ENCODE measurements at regions not wholly inside any gene's neighbourhood (a gene's known extent, or its start where the extent isn't known, plus 50 kb on each side); places are given as distances from the start of the nearest gene placed in this dataset.

- no peak overlapping the region for H3K27ac ChIP-seq
- DNase-seq = no peak
- no peaks in the 10 kb centered on the region for H3K27me3 ChIP-seq (ENCODE audit: low read depth)
- intact Hi-C loops (cut with DNase I) = no loop called here
- no peak for ATAC-seq
- H3K4me3 ChIP-seq = no peak overlapping the region
- H3K36me3 ChIP-seq = no peaks in the 10 kb centered on the region
- H3K4me1 ChIP-seq = no peaks in the 10 kb centered on the region
- TF ChIP-seq, protein P1, sequence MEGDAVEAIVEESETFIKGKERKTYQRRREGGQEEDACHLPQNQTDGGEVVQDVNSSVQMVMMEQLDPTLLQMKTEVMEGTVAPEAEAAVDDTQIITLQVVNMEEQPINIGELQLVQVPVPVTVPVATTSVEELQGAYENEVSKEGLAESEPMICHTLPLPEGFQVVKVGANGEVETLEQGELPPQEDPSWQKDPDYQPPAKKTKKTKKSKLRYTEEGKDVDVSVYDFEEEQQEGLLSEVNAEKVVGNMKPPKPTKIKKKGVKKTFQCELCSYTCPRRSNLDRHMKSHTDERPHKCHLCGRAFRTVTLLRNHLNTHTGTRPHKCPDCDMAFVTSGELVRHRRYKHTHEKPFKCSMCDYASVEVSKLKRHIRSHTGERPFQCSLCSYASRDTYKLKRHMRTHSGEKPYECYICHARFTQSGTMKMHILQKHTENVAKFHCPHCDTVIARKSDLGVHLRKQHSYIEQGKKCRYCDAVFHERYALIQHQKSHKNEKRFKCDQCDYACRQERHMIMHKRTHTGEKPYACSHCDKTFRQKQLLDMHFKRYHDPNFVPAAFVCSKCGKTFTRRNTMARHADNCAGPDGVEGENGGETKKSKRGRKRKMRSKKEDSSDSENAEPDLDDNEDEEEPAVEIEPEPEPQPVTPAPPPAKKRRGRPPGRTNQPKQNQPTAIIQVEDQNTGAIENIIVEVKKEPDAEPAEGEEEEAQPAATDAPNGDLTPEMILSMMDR (IDR thresholded peaks at IDR 0.05) = no peak
- H3K9me3 ChIP-seq = no peaks in the 10 kb centered on the region
Measured at GRCh38 chr7:136489808-136490207, 378.6 kb upstream of the CHRM2 start.

GRCh38 chr7:136480901-136481300 is 387.6 kb upstream of the CHRM2 start:
- Histone ChIP-seq H3K4me3 (no peak overlapping the region), H3K4me1 (no peaks in the 10 kb centered on the region), H3K9me3 (no peaks in the 10 kb centered on the region), H3K36me3 (no peaks in the 10 kb centered on the region), H3K27ac (no peak overlapping the region), H3K27me3 (ENCODE audit: low read depth) (no peaks in the 10 kb centered on the region)
- DNase-seq (no peak), ATAC-seq (no peak)
- intact Hi-C loops (cut with DNase I) = no loop called here
- TF ChIP-seq, protein P1 (IDR thresholded peaks at IDR 0.05) = no peak

DNA sequence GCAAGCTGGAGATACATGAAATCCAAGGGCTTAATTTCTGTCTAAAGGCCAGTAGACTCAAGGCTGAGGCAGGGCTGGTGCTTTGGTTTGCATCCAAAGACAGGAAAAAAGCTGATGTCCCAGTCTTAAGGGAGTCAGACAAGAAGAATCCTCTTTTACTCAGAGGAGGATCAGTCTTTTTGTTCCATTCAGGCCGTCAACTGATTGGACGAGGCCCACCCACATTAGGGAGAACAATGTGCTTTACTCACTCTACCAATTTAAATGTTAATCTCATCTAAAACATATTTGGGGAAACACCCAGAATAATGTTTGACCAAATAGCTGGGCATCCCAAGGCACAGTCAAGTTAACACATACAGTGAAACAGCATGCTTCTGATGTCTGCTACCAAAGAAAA is 388.5 kb upstream of the CHRM2 start:
- Histone ChIP-seq H3K36me3 (no peaks in the 10 kb centered on the region), H3K4me3 (no peak overlapping the region), H3K27ac (no peak overlapping the region), H3K4me1 (no peaks in the 10 kb centered on the region), H3K9me3 (no peaks in the 10 kb centered on the region), H3K27me3 (ENCODE audit: low read depth) (no peaks in the 10 kb centered on the region)
- intact Hi-C loops (cut with DNase I) = no loop called here
- TF ChIP-seq, protein P1 (IDR thresholded peaks at IDR 0.05) = no peak
- ATAC-seq (no peak), DNase-seq (no peak)

DNA sequence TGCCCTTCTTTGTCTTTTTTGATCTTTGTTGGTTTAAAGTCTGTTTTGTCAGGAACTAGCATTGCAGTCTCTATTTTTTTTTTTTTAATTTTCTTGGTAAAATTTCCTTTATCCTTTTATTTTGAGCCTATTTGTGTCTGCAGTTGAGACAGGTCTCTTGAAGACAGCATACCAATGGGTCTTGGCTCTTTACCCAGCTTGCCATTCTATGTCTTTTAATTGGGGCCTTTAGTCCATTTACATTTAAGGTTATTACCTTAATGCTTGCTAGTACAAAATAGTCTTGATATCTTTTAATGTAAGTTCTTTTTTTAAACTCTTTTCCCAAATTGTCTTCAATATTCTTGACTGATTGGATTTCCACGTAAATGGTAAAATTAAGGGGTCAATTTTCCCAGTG is 398.3 kb upstream of the CHRM2 start:
- DNase-seq = no peak
- Histone ChIP-seq H3K4me3 (no peak overlapping the region), H3K27me3 (ENCODE audit: low read depth) (no peaks in the 10 kb centered on the region), H3K9me3 (peaks cover 24% of the 10 kb centered on the region), H3K4me1 (no peaks in the 10 kb centered on the region), H3K36me3 (no peaks in the 10 kb centered on the region), H3K27ac (no peak overlapping the region)
- no peak for ATAC-seq
- intact Hi-C loops (cut with DNase I) = no loop called here
- TF ChIP-seq, protein P1 (IDR thresholded peaks at IDR 0.05) = no peak

- H3K4me1 ChIP-seq = no peaks in the 10 kb centered on the region
- TF ChIP-seq, protein P1 (IDR thresholded peaks at IDR 0.05) = no peak
- H3K36me3 ChIP-seq = no peaks in the 10 kb centered on the region
- intact Hi-C loops (cut with DNase I) = no loop called here
- H3K4me3 ChIP-seq = no peak overlapping the region
- no peaks in the 10 kb centered on the region for H3K27me3 ChIP-seq (ENCODE audit: low read depth)
- H3K27ac ChIP-seq = no peak overlapping the region
- ATAC-seq (no peak), DNase-seq (no peak)
- no peaks in the 10 kb centered on the region for H3K9me3 ChIP-seq
Measured at GRCh38 chr7:136452949-136453348, 415.5 kb upstream of the CHRM2 start.

- TF ChIP-seq, protein P1 (IDR thresholded peaks at IDR 0.05) = no peak
- DNase-seq = no peak
- Histone ChIP-seq H3K27ac (no peak overlapping the region), H3K27me3 (ENCODE audit: low read depth) (no peaks in the 10 kb centered on the region), H3K9me3 (no peaks in the 10 kb centered on the region), H3K4me1 (no peaks in the 10 kb centered on the region), H3K36me3 (no peaks in the 10 kb centered on the region), H3K4me3 (no peak overlapping the region)
- ATAC-seq = no peak
- intact Hi-C loops (cut with DNase I) = no loop called here
Measured at GRCh38 chr7:136446751-136447150, 421.7 kb upstream of the CHRM2 start.
